HG03039 (cell line): ENCODE measurements at regions not wholly inside any gene's neighbourhood (a gene's known extent, or its start where the extent isn't known, plus 50 kb on each side); places are given as distances from the start of the nearest gene placed in this dataset.

Experiments used
- ATAC-seq: cut with Tn5 transposase; IDR thresholded peaks from one replicate; pipeline ENCODE4 v1.9.1; 2021; ENCODE audit warnings: mild to moderate bottlenecking, moderate library complexity; ENCODE audit not compliant: unreplicated experiment

GRCh38 chr2:212712991-212713390, 174.4 kb upstream of the ERBB4 start:
- no peak for ATAC-seq

- no peak for ATAC-seq
Measured at GRCh38 chr2:212712466-212712865, 173.9 kb upstream of the ERBB4 start.

GRCh38 chr2:212711856-212712255, 173.3 kb upstream of the ERBB4 start:
- ATAC-seq, result no peak

- no peak for ATAC-seq
Measured at GRCh38 chr2:212709280-212709679, 170.7 kb upstream of the ERBB4 start.

GRCh38 chr2:212708355-212708754, 169.8 kb upstream of the ERBB4 start:
- ATAC-seq, result no peak

GRCh38 chr2:212695426-212695825, 156.8 kb upstream of the ERBB4 start:
- ATAC-seq, result no peak

- ATAC-seq, result no peak
Measured at GRCh38 chr2:212694398-212694797, 155.8 kb upstream of the ERBB4 start.

GRCh38 chr2:212692466-212692865, 153.9 kb upstream of the ERBB4 start:
- ATAC-seq, result no peak

GRCh38 chr2:212686285-212686895, 147.8 kb upstream of the ERBB4 start:
- no peak for ATAC-seq

- no peak for ATAC-seq
Measured at GRCh38 chr2:212683346-212684097, 144.9 kb upstream of the ERBB4 start.

GRCh38 chr2:212682937-212683336, 144.3 kb upstream of the ERBB4 start:
- no peak for ATAC-seq

- no peak for ATAC-seq
Measured at GRCh38 chr2:212677466-212677865, 138.9 kb upstream of the ERBB4 start.

GRCh38 chr2:212672186-212672585, 133.6 kb upstream of the ERBB4 start:
- ATAC-seq, result no peak

GRCh38 chr2:212669761-212670160, 131.2 kb upstream of the ERBB4 start:
- no peak for ATAC-seq

- no peak for ATAC-seq
Measured at GRCh38 chr2:212667751-212668316, 129.2 kb upstream of the ERBB4 start.

GRCh38 chr2:212665948-212666347, 127.3 kb upstream of the ERBB4 start:
- no peak for ATAC-seq

GRCh38 chr2:212659441-212659840, 120.8 kb upstream of the ERBB4 start:
- ATAC-seq, result no peak

- no peak for ATAC-seq
Measured at GRCh38 chr2:212649646-212650045, 111.0 kb upstream of the ERBB4 start.

GRCh38 chr2:212646698-212647366, 108.2 kb upstream of the ERBB4 start:
- no peak for ATAC-seq

GRCh38 chr2:212644195-212644837, 105.7 kb upstream of the ERBB4 start:
- ATAC-seq, result no peak

GRCh38 chr2:212640428-212640827, 101.8 kb upstream of the ERBB4 start:
- ATAC-seq, result no peak
